ENCODE measurements at regions not wholly inside any gene's neighbourhood (a gene's known extent, or its start where the extent isn't known, plus 50 kb on each side); places are given as distances from the start of the nearest gene placed in this dataset.

DNA sequence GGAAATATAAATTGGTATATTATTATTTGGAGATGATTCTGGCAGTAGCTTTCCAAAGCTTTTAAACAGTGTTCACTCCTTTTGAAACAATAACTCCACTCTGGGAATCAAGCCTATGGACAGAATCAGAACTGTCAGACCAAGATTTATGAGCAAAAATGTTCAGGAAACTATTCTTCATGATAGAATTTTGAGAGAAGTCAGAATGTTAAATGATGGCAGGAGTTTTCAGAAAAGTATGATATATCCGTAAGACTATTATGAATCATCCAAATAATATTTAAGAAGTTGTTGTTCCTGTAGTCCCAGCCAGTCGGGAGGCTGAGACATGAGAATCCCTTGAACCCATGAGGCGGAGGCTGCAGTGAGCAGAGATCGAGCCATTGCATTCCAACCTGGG is 50.5 kb upstream of the ADGRG2 start:
- DNase-seq (no peak), ATAC-seq (no peak)
- Mint-ChIP-seq H3K27me3 (no peaks in the 10 kb centered on the region), H3K27ac (no peak overlapping the region), H3K4me1 (no peaks in the 10 kb centered on the region), H3K9me3 (no peaks in the 10 kb centered on the region), H3K4me3 (no peak overlapping the region)

DNA sequence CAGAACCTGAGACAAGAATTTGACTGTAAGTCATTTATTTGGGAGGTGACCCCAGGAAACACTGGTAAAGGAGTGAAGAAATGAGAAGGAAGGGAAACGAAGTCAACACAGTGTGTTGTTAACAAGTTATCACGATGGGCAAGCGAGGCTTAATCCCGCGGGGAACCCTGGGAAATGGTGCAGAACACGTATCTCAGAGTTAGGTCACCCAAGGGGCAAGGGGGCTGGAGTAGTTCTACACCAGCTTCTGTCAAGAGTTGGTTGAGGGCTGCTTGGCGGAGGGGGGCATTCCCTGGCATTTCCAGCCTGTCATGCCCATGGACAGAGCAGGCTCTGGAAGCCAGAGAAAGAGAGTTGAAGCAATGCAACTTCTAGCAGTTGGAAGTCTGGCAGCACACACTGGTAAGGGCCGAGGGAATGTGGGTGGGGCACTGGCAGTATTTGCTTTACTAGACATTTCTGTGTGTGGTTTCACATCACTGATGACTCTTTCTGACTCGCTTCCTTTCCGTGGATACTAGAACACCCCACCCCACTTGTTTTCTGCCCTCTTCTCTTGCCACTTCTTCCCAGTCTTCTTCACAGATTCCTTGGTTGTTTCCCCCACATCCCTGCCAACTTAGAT is 52.2 kb upstream of the ADGRG2 start:
- Mint-ChIP-seq H3K27me3 (no peaks in the 10 kb centered on the region), H3K4me1 (no peaks in the 10 kb centered on the region), H3K4me3 (no peak overlapping the region), H3K9me3 (no peaks in the 10 kb centered on the region), H3K27ac (no peak overlapping the region)
- no peak for DNase-seq
- ATAC-seq: no peak

DNA sequence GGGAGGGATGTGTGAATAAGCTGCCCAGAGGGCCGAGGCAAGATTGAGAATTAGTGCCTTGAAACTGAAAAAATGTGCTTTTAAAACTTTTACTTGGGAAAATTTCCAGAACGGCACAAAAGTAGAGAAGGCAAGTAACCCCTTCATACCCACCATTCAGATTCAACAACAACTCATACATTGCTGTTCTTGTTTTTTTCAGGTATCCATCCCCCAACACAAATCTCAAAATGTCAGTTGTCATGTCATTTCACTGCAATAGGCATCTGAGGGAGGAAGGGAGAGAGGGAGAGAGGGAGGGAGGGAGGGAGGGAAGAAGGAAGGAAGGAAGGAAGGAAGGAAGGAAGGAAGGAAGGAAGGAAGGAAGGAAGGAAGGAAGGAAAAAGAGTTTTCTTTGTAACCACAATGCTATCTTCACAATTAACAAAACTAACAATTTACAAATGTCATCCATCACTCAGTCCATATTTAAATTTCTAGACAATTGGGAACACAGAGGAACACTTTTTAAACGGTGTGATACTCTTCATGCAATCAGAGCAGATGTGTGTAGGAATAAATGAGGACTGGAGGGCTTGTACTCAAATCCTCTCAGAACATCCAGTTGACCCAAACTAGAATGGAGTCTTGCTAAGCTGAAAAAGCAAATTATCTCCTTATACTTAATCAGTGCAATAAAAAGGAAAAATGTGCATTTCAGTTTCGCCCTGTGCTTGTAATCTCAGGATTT is 54.8 kb upstream of the ADGRG2 start:
- DNase-seq: no peak
- H3K4me3 Mint-ChIP-seq: no peak overlapping the region
- no peak for ATAC-seq
- H3K4me1 Mint-ChIP-seq: no peaks in the 10 kb centered on the region
- no peaks in the 10 kb centered on the region for H3K9me3 Mint-ChIP-seq
- H3K27me3 Mint-ChIP-seq: no peaks in the 10 kb centered on the region
- H3K27ac Mint-ChIP-seq: no peak overlapping the region

DNA sequence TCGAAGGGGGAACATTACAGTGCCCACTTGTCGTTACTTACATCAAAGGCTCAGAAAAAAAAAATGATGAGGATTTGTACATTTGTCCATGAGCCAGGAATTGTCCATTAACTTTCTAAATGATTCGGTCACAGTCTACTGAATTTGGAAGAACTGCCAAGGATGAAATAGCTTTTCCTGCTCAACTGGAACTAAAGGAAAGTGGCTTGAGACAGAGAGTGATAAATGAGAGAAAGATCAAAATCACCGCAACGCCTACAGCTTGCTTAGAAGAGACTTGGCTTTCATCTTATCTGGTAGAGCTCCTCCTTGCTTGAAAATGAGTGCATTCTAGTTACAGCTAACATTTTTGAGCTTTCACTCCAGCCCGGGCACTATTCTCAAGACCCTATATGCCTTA is 55.5 kb upstream of the ADGRG2 start:
- no peak overlapping the region for H3K27ac Mint-ChIP-seq
- no peaks in the 10 kb centered on the region for H3K4me1 Mint-ChIP-seq
- no peaks in the 10 kb centered on the region for H3K9me3 Mint-ChIP-seq
- no peak for ATAC-seq
- no peak for DNase-seq
- H3K27me3 Mint-ChIP-seq: no peaks in the 10 kb centered on the region
- no peak overlapping the region for H3K4me3 Mint-ChIP-seq

DNA sequence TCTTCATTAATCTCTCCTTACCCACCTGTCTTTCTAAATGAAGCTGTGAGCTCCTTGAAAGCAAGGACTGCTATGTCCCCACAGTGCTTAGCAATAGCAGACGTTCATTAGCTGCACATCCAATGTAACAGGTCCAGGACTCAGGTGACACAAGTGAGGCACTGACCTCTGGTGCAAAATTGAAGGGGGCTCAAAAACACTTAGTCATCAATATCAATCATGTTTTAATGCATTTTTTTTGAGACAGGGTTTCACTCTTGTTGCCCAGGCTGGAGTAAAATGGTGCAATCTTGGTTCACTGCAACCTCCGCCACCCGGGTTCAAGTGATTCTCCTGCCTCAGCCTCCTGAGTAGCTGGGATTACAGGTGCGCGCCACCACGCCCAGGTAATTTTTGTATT is 56.1 kb upstream of the ADGRG2 start:
- DNase-seq (no peak), ATAC-seq (no peak)
- H3K9me3 Mint-ChIP-seq: no peaks in the 10 kb centered on the region
- H3K27me3 Mint-ChIP-seq: no peaks in the 10 kb centered on the region
- no peak overlapping the region for H3K4me3 Mint-ChIP-seq
- H3K4me1 Mint-ChIP-seq: no peaks in the 10 kb centered on the region
- H3K27ac Mint-ChIP-seq: no peak overlapping the region

DNA sequence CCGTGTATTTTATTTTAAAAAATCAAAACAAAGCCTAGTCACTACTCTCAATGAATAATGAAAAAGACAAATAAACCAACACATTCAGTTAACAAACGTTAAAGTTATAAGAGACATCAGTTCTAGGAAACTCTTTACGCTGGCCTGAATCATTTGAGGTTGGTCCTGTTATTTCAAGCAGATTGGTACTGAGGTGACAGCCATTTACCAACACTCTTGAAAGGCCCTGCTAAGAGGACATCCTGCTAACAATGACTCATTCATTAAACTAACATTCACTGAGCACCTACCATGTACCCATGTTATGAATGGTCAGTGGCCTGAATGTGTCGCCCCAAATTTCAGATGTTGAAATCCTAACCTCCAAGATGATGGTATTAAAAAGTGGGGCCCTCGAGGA is 57.1 kb upstream of the ADGRG2 start:
- no peak overlapping the region for H3K4me3 Mint-ChIP-seq
- H3K4me1 Mint-ChIP-seq: no peaks in the 10 kb centered on the region
- ATAC-seq (no peak), DNase-seq (no peak)
- no peaks in the 10 kb centered on the region for H3K27me3 Mint-ChIP-seq
- no peak overlapping the region for H3K27ac Mint-ChIP-seq
- H3K9me3 Mint-ChIP-seq: no peaks in the 10 kb centered on the region

DNA sequence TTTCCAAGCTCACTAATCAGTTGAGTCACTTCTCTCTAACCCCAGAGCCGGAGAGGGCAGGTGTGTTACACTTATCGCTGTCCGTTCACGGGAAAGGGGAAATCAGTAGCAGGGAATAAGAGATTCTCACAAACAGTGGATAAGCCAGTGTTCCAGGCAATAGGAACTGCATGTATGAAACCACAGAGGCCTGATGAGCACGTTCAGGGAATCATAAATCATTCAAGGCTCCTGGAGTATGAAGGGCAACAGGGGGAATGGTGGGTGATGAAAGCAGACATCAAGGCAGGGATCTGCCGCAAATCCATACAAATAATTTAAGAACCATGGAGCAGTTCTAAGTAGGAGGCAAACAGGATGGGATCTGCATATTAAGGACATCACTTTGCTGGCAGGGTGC is 59.1 kb upstream of the ADGRG2 start:
- no peaks in the 10 kb centered on the region for H3K9me3 Mint-ChIP-seq
- no peak overlapping the region for H3K27ac Mint-ChIP-seq
- no peak overlapping the region for H3K4me3 Mint-ChIP-seq
- H3K27me3 Mint-ChIP-seq: no peaks in the 10 kb centered on the region
- no peak for DNase-seq
- ATAC-seq: no peak
- no peaks in the 10 kb centered on the region for H3K4me1 Mint-ChIP-seq

DNA sequence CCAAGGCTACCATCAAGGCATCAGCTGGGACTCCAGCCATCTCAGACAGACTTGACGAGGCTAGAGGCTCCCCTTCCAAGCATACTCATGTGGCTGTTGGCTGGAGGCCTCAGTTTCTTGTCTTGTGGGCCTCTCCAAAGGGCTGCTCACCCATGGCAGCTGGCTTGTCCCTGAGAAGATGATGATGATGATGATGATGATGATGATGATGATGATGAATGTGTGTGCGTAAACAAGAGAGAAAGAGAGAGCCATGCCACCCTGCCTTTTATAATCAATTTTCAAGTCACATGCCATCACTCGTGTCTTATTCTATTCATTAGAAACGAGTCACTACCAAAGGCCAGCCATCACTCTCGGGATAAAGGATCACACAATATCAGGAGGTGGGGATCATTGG is 60.5 kb upstream of the ADGRG2 start:
- H3K27ac Mint-ChIP-seq: no peak overlapping the region
- DNase-seq (no peak), ATAC-seq (no peak)
- H3K9me3 Mint-ChIP-seq: no peaks in the 10 kb centered on the region
- no peaks in the 10 kb centered on the region for H3K4me1 Mint-ChIP-seq
- H3K4me3 Mint-ChIP-seq: no peak overlapping the region
- H3K27me3 Mint-ChIP-seq: no peaks in the 10 kb centered on the region

DNA sequence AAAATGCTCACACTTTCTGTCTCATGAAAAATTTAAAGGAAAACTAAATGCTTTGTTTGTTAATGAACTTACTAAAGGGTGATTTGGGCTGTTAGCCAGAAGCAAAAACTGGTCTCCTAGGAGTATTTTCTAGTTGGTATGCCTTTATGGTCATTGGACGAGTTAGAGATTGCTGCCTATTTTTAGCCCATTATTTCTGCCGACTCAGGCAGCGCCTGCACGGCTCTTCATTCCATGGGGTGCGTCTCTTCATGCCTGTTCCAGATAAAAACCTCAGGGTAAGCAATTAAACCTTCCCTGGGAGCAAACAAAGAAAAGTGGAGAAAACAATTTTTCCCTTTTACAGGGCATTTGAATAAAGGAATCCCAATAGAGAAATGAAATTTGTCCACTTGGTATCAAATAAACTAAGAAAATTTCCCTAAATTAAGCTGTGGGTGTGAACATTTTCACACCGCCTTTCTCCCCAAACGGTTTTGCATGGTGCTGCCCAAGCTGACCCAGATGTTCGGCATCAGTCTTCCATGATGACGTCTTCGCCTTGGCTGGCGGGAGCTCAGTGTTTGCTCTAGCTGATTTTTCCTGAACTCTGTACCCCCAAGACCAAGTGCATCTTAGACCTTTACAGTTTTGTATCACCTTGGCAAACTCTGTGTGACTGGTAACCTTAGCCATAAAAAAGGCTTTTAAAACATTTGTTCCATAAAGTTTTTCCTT is 61.7 kb upstream of the ADGRG2 start:
- H3K9me3 Mint-ChIP-seq: no peaks in the 10 kb centered on the region
- no peak overlapping the region for H3K4me3 Mint-ChIP-seq
- ATAC-seq (no peak), DNase-seq (no peak)
- no peaks in the 10 kb centered on the region for H3K27me3 Mint-ChIP-seq
- H3K4me1 Mint-ChIP-seq: no peaks in the 10 kb centered on the region
- peak overlapping the region in 1 of 2 donors; percentile 57 for H3K27ac Mint-ChIP-seq

DNA sequence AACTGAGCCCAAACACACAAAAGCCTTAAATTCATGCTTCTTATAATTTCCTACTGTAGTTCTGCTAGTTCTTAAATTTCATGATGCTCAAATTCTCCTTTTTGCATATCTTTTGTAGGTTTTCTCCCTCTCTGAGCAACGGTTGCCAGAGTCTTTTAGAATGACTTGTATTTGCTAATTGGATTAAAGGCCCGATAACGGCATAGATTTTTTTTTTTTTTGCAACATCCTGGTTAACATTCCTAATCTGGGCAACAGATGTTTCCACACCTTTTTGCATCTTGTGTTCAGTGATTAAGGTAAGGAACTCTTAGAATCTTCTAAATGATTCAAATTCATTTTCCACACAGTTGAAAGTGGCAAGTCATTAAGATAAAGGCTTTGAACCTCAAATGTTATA is 66.3 kb upstream of the ADGRG2 start:
- Mint-ChIP-seq H3K4me1 (no peaks in the 10 kb centered on the region), H3K27ac (no peak overlapping the region), H3K4me3 (no peak overlapping the region), H3K9me3 (no peaks in the 10 kb centered on the region), H3K27me3 (no peaks in the 10 kb centered on the region)
- no peak for ATAC-seq
- DNase-seq: no peak

DNA sequence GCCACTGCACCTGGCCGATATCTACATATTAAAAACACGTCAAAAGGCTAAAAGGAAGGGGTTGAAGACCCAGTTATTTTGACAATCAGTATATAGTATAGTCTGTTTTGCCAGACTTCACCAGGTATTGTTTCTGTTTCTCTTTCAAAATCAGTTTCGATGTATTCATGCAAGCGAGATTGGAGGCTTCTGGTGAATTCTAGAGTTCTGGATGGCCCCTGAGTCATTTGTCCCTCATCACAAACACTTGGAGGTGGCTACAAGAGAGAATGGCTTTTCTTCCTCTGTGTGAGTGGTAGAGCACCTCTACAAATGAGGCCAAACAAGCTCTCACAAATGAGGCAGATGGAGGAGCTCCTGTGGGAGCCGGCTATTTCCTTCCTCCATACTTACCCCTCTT is 68.6 kb upstream of the ADGRG2 start:
- ATAC-seq (no peak), DNase-seq (no peak)
- no peak overlapping the region for H3K4me3 Mint-ChIP-seq
- H3K27me3 Mint-ChIP-seq: peaks cover 16% of the 10 kb centered on the region
- H3K9me3 Mint-ChIP-seq: no peaks in the 10 kb centered on the region
- no peak overlapping the region for H3K27ac Mint-ChIP-seq
- H3K4me1 Mint-ChIP-seq: no peaks in the 10 kb centered on the region

DNA sequence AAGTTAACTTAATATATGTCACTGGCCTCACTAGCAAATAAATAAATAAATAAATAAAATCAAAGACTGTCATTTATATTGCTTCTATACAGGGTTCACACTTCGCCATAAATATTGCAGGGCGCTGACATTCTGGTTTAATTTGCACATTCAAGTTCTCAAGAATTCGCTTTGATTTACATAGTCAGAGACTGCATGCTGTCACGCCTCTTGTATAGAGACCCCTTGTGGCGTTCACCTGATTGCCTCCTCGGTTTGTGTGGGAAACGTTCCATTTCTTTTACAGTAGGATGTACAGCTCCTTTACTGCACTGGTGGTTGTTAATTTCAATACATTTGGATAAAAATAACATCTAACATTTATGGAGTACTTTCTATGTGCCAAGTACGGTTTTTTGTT is 71.3 kb upstream of the ADGRG2 start:
- Mint-ChIP-seq H3K27ac (no peak overlapping the region), H3K9me3 (no peaks in the 10 kb centered on the region), H3K4me3 (no peak overlapping the region), H3K27me3 (peaks cover 23% of the 10 kb centered on the region), H3K4me1 (no peaks in the 10 kb centered on the region)
- DNase-seq (no peak), ATAC-seq (no peak)

DNA sequence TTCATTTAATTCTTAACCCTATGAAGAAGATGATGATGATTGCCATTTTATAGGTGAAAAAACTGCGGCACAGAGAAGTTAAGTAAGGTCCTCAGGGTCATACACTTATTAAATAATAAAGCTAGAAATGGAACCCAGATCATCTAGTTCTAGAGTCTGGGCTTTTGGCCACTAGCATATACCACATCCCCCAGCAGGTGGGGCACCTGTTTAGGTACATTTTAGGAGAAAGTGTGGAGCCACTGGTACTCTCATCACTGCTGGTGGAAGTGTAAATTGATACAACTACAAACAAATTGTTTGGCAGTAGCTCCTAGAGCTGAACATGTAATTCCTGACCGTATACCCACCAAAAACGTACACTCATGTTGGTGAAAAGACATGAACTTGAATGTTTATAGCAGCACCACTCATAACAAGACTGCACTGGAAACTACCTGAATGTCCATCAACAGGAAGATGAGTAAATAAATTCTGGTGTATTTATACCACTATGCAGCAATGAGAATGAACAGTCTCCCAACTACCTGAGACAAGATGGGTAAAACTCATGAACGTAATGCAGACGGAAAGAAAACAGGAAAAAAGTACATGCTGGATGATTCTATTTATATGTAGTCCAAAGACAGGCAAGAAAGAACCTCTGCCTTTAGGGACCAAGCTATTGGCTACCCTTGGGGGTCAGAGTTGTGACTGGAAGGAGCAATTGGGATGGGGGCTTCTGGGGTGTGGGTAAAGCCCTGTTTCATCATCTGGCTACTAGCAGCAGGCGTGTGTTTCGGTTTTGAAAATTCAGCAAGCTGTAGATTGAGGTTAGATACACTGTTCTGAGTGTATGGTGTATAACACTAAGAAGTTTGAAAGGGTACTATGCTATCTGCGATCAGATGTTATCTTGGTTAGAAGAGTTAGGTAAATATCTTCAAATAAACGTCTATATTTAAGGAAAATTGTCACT is 72.3 kb upstream of the ADGRG2 start:
- no peak for DNase-seq
- H3K27me3 Mint-ChIP-seq: peaks cover 24% of the 10 kb centered on the region
- H3K4me3 Mint-ChIP-seq: no peak overlapping the region
- ATAC-seq: peak; percentile 67
- H3K9me3 Mint-ChIP-seq: no peaks in the 10 kb centered on the region
- H3K27ac Mint-ChIP-seq: peak overlapping the region in 1 of 2 donors; percentile 59
- H3K4me1 Mint-ChIP-seq: no peaks in the 10 kb centered on the region

DNA sequence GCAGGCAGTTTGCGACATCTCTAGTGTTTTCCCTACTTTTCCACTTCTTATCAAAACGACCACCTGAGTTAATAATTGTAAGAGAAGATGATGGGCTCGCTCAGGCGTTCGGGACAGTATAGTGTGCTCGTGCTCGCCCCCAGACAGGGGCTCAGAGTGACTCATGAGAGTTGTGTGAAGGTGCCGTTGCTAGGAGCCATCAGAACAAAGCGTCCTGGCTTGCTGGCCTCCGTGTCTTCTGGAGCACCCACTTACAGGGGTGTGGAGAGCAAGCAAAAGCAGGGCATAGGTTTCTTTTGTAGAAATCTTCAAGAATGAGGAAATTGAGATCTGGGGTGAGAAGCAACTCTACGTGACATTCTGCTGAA is 73.0 kb upstream of the ADGRG2 start:
- no peak overlapping the region for H3K4me3 Mint-ChIP-seq

DNA sequence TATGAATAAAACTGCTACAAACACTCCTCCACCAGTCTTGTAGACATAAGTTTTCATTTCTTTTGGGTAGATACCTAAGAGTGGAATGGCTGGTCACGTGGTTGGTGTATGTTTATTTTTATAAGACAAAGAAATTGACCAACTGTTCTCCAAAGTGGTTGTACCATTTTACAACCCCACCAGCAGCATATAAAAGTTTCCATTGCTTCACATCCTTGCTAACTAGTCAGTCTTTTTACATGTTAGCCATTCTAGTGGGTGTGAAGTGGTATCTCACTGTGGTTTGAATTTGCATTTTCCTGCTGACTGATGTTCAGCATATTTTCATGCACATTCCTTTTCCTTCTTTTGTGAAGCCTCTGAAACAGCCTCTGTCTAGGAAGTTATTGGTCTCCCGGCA is 76.2 kb upstream of the ADGRG2 start:
- ATAC-seq (no peak), DNase-seq (no peak)
- no peaks in the 10 kb centered on the region for H3K4me1 Mint-ChIP-seq
- H3K9me3 Mint-ChIP-seq: no peaks in the 10 kb centered on the region
- no peak overlapping the region for H3K27ac Mint-ChIP-seq
- no peak overlapping the region for H3K4me3 Mint-ChIP-seq
- peaks cover 38% of the 10 kb centered on the region for H3K27me3 Mint-ChIP-seq

More for the DNA sequence above, 73.0 kb upstream of the ADGRG2 start:
- no peaks in the 10 kb centered on the region for H3K4me1 Mint-ChIP-seq
- H3K27me3 Mint-ChIP-seq: peaks cover 31% of the 10 kb centered on the region
- ATAC-seq: no peak
- DNase-seq: no peak
- no peaks in the 10 kb centered on the region for H3K9me3 Mint-ChIP-seq
- no peak overlapping the region for H3K27ac Mint-ChIP-seq

All from stimulated activated naive CD8-positive, alpha-beta T cell treated with anti-CD3 and anti-CD28 coated beads, Interleukin-15, amount 100 ng/mL, for 72 hours (primary cell).